H54 (cell line): ENCODE measurements at regions not wholly inside any gene's neighbourhood (a gene's known extent, or its start where the extent isn't known, plus 50 kb on each side); places are given as distances from the start of the nearest gene placed in this dataset.

Source experiments
- DNase-seq: peaks from one replicate; pipeline ENCODE4 v3.0.0; 2011; ENCODE audit warnings: low spot score, mixed read lengths; ENCODE audit not compliant: insufficient read length
- FAIRE-seq: peaks from 3 replicates; lab custom pipeline; 2011; peaks lifted over from hg19 to GRCh38; lab: Jason Lieb, UNC
- POLR2A ChIP-seq: IDR thresholded peaks from 2 replicates; pipeline ENCODE4 v1.6.1; 2011; ENCODE audit warnings: low read depth, mild to moderate bottlenecking, low read length

GRCh38 chr17:27382025-27382424, 74.2 kb upstream of the KSR1 start:
- DNase-seq (no peak), FAIRE-seq (no peak)
- no peak for TF ChIP-seq POLR2A

GRCh38 chr17:27384261-27384701, 72.0 kb upstream of the KSR1 start:
- FAIRE-seq (peak; percentile 87), DNase-seq (peak; percentile 83)
- TF ChIP-seq POLR2A: no peak

GRCh38 chr17:27384726-27385125, 71.5 kb upstream of the KSR1 start:
- FAIRE-seq (no peak), DNase-seq (no peak)
- TF ChIP-seq POLR2A: no peak

GRCh38 chr17:27385626-27386025, 70.6 kb upstream of the KSR1 start:
- FAIRE-seq: no peak
- no peak for DNase-seq
- no peak for TF ChIP-seq POLR2A

- DNase-seq (no peak), FAIRE-seq (no peak)
- TF ChIP-seq POLR2A: no peak
Observed at GRCh38 chr17:27386206-27387075, 69.8 kb upstream of the KSR1 start.

- no peak for TF ChIP-seq POLR2A
- FAIRE-seq: no peak
- DNase-seq: no peak
Observed at GRCh38 chr17:27389542-27390140, 66.6 kb upstream of the KSR1 start.

GRCh38 chr17:27390540-27390939, 65.7 kb upstream of the KSR1 start:
- FAIRE-seq (no peak), DNase-seq (no peak)

GRCh38 chr17:27391427-27391826, 64.8 kb upstream of the KSR1 start:
- no peak for TF ChIP-seq POLR2A
- FAIRE-seq: no peak
- DNase-seq: no peak

More at GRCh38 chr17:27390540-27390939, 65.7 kb upstream of the KSR1 start:
- TF ChIP-seq POLR2A: no peak

- DNase-seq (no peak), FAIRE-seq (no peak)
- TF ChIP-seq POLR2A: no peak
Observed at GRCh38 chr17:27396045-27396444, 60.2 kb upstream of the KSR1 start.

GRCh38 chr17:27396941-27397340, 59.3 kb upstream of the KSR1 start:
- FAIRE-seq: no peak
- no peak for TF ChIP-seq POLR2A
- no peak for DNase-seq

- FAIRE-seq: no peak
- no peak for DNase-seq
- no peak for TF ChIP-seq POLR2A
Observed at GRCh38 chr17:27398691-27399090, 57.6 kb upstream of the KSR1 start.

- FAIRE-seq: no peak
- no peak for TF ChIP-seq POLR2A
- no peak for DNase-seq
Observed at GRCh38 chr17:27400991-27401390, 55.3 kb upstream of the KSR1 start.

GRCh38 chr17:27402943-27403342, 53.3 kb upstream of the KSR1 start:
- FAIRE-seq (no peak), DNase-seq (no peak)
- TF ChIP-seq POLR2A: no peak

GRCh38 chr17:27403480-27404005, 52.7 kb upstream of the KSR1 start:
- no peak for DNase-seq
- no peak for TF ChIP-seq POLR2A
- FAIRE-seq: no peak
